HG03095 (cell line): ENCODE measurements at regions not wholly inside any gene's neighbourhood (a gene's known extent, or its start where the extent isn't known, plus 50 kb on each side); places are given as distances from the start of the nearest gene placed in this dataset.

Source experiments
- ATAC-seq: cut with Tn5 transposase; IDR thresholded peaks from one replicate; pipeline ENCODE4 v1.9.1; 2021; ENCODE audit warnings: moderate library complexity; ENCODE audit not compliant: unreplicated experiment

DNA sequence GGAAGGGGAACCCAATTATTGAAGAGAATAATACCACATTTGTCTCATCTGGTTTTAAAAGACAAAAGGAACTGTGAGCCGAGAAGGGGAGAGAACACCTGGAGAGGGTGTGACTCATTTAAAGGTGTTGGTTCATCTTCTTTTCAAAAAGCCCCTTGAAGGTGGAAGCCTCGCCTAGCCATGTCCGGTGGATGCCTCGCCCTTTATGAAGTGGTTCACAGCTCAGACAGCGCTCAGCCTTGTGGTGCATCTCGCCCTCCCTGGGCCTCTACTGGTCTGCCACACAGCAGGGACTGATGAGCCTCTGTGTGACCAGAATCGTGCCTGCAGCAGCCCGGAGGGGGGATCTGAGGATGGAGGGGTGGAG lies 290.0 kb upstream of the CXCR4 start:
- ATAC-seq, result no peak

DNA sequence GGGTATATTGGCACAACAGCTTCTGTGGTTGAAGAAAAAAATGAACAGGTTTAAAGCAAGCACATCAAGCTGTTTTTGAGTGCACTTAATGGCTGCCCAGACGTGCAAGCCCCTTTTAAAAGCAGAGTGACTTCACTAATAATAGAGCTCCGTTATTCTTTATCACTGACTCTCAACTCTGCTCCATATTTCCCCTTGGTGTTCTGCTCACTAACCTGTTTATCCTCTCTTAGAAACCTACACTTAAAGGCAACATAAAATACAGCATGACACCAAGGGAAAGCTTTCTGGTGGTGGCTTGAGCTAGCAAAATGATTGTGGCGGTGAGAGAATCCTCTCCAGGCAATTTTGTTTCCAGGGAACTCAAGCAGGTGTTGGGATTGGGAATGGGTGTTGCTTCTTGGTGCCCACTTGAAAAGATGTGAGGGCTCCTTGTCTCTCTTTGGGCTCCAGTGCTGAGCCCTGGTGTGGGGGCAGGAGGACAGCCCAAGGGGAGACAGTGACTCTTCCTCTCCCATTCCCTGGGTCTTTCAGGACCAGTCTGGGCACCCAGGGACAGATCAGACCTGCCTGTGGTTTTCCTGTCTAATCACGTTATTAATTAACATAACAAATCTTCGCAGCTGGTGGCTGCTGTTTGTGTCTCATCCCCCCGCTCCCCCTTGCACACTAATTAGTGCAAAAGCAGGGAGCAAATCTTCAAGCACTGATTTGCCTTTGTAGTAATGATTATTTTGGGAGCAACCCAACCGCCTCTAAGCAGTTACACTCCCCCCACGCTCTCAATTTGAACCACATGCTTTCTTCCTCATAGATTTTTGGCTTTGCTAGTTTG lies 289.4 kb upstream of the CXCR4 start:
- ATAC-seq, result no peak

DNA sequence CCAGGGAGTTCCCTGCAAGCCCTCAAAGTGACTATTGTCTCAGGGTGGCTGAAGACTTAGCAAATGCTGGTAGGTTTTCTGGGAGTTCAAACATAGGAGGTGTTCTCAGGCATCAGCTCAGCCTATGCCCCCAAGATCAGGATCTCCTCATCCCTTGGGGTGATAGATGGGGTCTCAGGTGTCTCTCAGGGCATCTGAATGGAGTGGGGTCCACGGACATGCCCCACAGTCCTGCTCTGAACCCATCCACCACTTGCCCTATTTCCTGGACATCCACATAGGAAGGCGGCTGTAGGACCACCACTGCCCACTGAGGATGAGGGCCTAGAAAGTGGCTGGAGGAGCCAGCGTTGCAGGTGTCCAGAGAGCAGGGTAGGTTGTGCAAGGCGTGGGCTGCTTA lies 287.0 kb upstream of the CXCR4 start:
- ATAC-seq, result no peak

DNA sequence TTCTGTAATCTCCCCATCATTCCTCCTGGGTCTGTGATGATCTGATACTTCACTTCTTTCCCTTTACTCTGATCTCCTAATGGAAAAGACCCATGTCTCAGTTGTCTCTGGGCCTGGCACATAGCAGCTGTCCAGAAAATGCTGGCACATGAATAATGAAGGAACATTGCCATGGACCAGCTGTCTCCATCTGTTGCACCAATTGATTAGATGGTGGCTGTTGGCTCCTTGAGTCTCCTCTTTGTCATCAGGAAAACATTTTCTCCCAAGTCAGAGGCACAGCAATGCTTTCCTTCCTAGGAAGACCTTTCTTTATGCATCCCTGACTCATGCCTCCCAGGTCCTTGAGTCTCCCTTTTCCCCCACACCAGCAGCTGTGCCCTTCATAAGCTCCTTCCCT lies 286.2 kb upstream of the CXCR4 start:
- ATAC-seq, result no peak

DNA sequence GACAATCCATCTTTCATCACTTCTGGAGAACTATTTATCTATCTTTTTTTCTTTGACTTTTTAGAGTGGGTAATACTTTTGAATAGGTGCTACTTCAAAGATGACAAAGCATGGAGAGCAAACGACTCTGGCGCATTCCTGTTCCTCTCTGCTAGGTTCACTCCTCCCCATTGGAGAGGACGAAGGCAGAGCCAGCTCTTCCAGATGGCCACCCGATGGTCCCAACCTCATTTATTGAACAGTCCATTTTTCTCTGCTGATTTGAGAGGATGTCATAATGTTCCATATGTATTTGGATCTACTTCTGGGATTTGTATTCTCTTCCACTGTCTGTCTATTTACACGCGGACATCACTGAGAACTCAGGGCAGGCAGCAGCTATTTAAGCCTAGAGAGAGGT lies 284.3 kb upstream of the CXCR4 start:
- ATAC-seq, result no peak

DNA sequence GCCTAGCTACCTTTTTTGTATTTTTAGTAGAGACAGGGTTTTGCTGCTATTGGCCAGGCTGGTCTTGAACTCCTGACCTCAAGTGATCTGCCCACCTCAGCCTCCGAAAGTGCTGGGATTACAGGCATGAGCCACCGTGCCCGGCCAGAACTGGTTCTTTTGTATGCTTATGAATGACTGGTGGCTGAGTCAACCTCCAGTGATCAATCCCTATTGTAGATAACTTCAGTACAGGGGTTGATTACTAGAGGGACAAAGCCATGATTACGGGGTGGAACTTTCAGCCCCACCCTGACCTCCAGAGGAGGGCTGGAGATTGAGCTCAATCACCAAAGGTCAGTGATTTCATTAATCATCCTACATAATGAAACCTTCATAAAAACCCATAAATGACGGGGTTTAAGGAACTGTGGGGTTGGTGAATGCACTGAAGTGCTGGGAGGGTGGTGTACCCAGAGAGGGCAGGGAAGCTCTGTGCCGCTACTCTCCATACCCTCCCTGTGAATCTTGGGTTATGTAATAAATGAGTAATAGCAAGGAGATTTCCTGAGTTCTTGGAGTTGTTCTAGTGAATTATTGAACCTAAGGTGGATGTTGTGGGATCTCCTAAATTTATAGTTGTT lies 281.8 kb upstream of the CXCR4 start:
- ATAC-seq, result no peak

DNA sequence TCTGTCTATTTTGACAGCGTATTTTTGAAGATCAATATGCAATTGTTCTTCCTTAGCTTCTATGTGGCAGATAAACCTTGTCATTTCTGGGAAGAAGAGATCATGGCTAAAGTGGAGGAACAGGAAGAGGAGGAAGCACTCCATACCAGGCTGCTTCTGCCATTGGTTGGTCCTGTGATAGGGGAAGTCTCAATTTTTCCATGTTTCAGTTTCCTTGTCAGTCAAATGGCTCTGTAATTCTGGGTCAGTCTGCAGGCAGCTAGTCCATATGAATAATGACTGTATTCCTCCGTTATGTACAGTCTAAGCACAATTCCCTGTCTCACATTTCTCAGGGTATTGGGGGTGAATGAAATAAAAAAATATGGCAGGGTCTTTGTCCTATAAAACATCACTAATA lies 277.6 kb upstream of the CXCR4 start:
- no peak for ATAC-seq

DNA sequence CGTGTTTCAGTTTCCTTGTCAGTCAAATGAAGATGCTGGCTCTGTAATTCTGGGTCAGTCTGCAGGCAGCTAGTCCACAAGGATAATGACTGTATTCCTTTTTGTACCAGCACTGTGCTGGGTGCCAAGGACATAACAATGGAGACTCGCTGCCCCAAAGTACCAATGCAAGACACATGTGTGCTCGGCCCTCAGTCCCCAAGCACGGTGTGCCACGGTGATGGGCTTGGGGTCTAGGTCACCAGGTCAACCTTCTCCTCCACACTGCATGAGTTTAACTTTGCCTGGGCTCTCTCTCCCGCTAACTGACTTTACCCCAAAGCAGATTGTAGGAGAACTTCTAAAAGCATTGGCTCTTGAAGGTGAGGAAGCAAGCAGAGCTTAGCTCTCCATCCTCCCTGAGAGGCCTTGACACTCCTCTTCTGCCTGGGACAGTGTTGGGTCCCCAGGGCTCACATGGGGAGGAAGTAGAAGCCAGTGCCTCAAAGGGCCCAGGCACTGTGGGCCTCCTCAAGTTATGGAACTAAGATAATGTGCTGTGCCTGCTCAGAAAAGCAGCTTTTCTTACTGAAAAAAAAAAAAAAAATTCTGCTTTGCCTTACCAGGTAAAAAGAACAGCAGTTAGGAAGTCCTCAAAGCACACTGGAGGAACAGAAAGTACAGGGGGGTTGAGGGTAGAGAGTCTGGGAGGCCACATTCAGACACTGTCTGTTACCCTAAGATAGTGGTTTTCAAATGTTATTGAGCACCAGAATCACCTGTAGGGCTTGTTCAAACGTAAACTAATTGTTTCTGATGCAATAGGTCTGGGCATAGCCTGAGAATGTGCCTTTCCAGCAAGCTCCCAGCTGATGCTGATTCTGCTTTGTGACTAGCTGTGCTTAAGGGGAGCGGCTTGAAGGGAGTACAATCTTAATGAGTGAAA lies 276.4 kb upstream of the CXCR4 start:
- peak; percentile 83 for ATAC-seq

DNA sequence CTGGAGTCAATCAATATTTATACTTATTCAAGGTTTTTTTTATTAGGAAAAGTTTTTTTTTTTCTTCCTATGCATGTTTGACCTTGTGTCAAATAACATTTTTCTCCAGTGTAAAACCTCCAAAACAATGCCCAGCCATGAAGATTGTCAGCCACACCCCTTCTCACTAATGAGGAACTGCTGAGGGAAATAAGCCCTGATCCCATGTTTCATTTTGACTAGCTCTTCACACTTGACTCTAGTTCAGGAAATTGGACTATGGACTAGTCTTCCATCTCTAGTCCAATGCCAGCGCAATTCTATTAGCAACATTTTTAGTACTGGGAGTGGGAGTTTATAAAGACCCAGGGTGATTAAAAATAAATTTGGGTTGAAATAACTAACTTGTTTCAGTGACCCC lies 275.6 kb upstream of the CXCR4 start:
- ATAC-seq, result no peak

DNA sequence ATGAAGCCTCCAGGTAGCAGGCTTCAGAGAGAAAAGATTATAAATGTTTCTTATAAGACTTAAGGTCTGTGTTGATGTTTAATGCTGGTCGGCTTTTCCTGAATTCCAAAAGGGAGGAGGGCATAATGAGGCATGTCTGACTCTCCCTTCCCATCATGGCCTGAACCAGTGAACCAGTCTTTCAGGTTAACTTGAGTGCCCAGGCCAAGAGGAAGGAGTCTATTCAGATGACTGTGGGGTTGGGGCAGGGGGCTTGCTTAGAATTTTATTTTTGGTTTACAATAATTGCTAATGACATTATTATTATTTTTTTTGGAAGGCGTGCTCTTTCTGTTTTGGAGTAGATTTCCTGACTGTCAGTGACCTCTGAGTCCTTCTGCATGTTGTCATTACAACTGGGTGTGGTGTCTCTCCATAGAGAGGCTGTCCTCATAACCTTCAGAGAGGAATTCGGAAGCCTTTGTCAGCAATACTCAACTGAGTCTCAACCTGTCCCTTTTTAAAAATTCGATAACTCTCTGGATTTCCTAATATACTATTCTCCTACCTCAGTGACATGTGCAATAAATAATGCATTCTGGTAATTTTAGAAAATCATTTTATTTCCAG lies 275.1 kb upstream of the CXCR4 start:
- ATAC-seq, result no peak

DNA sequence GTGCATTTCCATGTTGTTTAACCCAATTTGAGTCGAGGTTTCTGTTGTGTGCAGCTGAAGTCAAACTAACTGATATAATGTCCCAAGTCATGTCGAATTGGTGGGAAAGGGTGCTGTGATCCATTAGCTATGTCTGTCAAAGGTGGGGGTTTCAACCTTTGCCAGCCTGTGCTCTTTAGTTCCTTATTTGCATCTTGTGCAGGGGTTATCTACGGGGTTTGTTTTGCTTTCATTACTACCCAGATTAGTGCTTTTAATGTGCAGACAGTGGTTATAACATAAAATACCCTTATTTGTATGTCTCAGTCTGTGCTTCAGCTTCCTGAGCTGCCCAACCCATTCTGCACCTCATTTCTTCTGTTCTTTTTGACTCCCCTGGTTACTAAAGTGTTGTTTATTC lies 271.9 kb upstream of the CXCR4 start:
- ATAC-seq, result peak; percentile 57

DNA sequence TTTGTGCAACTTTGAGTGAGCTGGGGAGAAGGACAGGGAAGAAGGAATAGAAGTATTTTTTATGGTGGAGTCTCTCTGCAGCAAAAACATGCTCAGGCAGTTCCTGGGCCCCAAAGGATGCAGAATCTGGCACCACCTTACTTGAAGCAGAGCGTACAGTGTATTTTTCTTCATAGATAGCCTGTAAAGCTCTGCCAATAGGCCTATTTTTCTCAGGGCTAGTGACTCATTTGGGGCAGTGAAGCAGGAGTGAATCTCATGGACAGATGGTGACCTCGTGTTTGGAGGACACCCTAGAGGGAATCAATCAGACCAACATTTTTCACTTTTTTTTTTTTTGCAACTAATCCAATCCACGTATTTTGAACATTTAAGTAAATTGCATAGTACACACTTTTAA lies 268.1 kb upstream of the CXCR4 start:
- ATAC-seq, result no peak

DNA sequence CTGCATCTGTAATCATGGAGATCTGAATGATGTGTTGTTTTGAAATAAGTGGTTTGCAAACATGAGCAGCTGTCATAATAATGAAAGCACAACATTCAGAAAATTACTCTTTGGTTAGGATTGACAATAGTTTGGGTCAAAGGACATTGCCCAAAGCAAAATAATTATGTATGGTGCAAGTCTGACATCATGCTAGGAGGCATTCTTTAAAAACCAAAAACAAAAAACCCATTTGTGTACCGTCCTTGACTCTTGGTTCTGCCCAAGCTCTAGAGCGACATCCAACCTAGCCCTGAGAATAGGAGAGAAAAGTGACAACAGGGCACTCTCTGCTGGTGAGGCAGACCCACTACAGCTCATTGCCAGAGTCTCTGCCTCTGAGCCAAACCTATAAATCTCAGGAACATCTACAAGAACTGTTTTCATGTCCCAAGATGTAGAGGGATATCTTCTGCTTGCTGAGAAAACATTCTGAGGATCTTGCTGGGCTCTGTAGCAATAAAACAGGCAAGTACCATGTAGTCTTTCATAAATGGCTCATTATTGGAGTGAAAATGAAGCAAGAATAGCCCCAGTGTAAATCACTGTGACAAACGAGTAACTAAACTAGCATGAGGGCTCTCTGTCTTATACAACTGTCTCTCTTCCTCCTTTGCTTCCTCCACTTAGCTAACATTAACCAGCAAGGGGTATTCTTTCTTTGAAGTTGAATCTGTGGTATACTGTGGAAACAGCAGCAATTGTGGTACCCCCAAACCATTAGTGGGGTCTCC lies 266.8 kb upstream of the CXCR4 start:
- peak; percentile 42 for ATAC-seq

DNA sequence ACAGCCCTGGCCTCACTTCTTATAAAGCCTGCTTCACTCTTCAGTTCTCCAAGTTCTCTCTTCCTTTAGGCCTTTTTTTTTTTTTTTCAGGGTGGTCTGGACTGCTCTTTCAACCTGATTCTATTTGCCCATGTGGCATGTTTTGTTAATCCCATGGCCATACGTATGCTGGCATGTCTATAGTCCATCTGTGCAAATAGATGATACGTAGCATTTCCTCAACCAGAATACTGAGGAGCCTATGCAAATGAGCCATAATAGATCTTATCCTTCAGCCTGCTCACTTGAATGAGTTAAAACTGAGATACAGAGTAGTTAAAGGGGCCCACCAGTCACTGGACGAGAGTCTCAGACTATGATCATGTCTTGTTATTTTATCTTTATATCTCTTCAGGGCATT lies 265.2 kb upstream of the CXCR4 start:
- ATAC-seq, result no peak

DNA sequence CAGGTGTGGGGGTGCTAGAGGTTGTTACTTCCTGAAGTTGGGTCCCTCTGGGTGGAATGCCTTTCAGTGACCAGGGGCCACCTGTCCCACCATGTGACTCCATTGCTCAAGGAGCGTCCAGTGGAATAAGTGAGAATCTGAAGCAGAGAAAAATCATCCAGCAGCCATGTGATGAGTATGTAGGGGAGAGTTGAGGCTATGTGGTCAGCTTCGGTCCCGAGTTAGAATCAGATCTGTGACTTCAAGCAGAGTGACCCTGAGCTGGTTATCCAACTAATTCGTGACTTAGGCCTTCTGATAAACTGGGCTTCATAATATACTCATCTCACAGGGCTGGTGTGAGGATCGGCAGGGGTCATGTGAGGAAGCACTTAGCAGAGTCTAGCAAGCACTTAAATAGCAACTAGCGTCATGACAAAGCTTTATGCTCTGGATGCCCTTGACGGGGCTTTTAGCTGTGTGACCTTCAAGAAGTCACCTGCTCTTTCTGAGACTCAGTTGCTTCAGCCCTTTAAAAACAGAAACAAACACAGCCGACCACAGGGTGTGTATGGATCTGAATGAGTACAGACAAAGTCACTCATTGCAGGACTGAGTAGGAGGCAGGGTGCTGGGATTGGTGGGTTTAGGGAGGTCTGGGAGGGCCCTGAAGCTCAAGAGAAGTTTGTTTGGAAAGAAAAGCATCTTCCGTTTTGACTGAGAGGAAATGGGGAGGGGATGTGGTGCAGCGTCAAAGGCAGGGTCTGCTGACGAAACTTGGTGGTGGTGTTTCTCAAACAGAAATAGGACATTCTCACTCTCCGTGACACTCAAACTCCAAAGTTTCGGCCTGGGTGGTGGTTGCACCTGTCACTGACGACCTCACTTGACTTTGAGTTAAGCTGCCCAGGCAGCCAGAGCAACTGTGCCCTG lies 264.0 kb upstream of the CXCR4 start:
- ATAC-seq, result peak; percentile 60

DNA sequence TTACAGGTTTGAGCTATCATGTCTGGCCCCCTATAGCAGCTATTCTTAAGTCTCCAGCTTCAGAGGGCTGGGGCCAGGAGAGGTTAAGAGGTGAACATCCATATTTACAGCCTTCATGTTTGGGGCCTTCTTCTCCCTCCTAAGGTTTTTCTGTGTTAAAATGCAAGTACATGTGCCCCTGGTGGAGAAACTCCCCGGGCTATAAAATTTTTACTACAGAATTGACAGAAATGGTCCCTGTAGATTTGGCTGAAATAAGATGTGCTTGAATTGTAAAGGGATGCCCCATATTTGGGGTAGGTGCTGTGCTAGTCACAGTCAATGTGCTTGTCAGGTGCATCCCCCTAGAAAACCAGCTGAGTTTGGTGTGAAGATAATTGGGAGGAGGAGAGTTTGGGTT lies 263.3 kb upstream of the CXCR4 start:
- no peak for ATAC-seq

DNA sequence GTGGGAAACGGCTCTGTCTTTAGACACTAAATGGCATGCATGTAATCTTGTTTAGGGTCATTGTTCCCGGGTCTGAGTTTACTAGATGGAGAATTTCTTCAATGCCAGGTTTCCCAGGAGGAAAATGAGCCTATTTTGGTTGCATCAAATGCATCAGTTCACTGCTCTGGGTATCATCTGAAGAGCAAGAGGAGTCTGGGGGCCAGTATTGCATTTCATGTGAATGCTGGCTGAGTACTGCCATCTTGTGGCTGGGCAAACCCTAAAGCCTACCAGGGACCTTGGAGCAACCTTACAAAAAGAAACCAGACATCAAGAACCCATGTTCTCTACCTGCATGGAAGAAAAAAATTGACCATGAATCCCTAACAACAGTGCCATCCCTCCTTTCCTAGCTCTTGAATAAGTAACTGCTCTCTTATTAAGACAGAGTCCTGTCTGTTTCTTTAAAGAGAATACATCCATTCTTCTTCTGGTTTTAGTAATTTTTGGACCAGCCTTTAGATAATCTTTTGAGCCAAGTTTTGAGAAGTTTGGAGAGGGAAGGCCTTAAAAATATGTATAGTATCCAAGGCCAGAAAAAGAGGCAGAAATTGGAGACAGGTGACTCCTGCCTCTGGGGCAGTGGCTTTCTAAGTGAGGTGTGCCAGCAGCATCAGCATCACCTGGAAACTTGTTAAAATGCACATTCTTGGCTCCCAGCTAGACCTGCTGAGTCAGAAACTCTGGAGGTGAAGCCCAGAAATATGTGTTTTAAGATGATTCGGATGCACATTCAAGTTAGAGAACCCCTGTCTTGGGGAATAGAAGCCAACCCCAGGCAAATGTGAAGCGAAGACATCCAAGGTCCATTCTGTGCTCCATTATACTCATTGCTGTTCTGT lies 261.0 kb upstream of the CXCR4 start:
- no peak for ATAC-seq
